ENCODE measurements at regions not wholly inside any gene's neighbourhood (a gene's known extent, or its start where the extent isn't known, plus 50 kb on each side); places are given as distances from the start of the nearest gene placed in this dataset.

DNA sequence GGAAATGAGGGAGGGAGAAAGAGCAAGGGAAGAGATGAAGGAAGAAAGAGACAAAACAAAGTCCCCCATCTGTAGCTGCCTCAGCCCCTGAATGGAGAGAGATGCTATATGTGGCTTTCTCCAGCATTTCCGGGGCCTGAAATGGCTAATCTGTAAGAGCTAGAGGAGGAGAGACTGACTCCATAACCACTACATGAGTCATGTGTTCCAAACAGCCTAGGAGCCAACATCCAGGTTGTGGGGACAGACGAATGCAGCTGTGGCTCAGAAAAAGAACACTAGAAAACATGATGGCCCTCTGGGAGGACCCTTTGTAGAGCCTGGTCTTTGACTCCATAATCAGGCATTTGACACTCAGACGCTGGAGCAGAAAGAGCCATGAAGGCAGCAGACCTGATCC is 292.0 kb upstream of the ZNF507 start:
- intact Hi-C loops (cut with DNase I) = no loop called here
- WGBS = 77% methylated on average over 3 of the region's 3 CpGs
- no peak overlapping the region for H3K4me3 ChIP-seq
- no peaks in the 10 kb centered on the region for H3K27me3 ChIP-seq
- H3K4me1 ChIP-seq = no peaks in the 10 kb centered on the region
- no peak for DNase-seq (ENCODE audit: extremely low spot score)
- TF ChIP-seq POLR2A (IDR thresholded peaks at IDR 0.05; ENCODE audit: low read depth) = no peak
- TF ChIP-seq EP300 (IDR thresholded peaks at IDR 0.05) = no peak
- no peak for TF ChIP-seq POLR2AphosphoS5 (IDR thresholded peaks at IDR 0.05)
- TF ChIP-seq, protein P1, sequence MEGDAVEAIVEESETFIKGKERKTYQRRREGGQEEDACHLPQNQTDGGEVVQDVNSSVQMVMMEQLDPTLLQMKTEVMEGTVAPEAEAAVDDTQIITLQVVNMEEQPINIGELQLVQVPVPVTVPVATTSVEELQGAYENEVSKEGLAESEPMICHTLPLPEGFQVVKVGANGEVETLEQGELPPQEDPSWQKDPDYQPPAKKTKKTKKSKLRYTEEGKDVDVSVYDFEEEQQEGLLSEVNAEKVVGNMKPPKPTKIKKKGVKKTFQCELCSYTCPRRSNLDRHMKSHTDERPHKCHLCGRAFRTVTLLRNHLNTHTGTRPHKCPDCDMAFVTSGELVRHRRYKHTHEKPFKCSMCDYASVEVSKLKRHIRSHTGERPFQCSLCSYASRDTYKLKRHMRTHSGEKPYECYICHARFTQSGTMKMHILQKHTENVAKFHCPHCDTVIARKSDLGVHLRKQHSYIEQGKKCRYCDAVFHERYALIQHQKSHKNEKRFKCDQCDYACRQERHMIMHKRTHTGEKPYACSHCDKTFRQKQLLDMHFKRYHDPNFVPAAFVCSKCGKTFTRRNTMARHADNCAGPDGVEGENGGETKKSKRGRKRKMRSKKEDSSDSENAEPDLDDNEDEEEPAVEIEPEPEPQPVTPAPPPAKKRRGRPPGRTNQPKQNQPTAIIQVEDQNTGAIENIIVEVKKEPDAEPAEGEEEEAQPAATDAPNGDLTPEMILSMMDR (IDR thresholded peaks at IDR 0.05) = no peak
- no peak overlapping the region for H3K27ac ChIP-seq (replicated peaks in 1 of 4)
- H3K36me3 ChIP-seq = no peaks in the 10 kb centered on the region
- no peaks in the 10 kb centered on the region for H3K9me3 ChIP-seq

GRCh38 chr19:32053861-32054260 is 291.5 kb upstream of the ZNF507 start:
- TF ChIP-seq, protein P1 (IDR thresholded peaks at IDR 0.05) = no peak
- TF ChIP-seq POLR2AphosphoS5 (IDR thresholded peaks at IDR 0.05) = no peak
- TF ChIP-seq EP300 (IDR thresholded peaks at IDR 0.05) = no peak
- no peak for TF ChIP-seq POLR2A (IDR thresholded peaks at IDR 0.05; ENCODE audit: low read depth)
- Histone ChIP-seq H3K4me3 (no peak overlapping the region), H3K9me3 (no peaks in the 10 kb centered on the region), H3K36me3 (no peaks in the 10 kb centered on the region), H3K4me1 (no peaks in the 10 kb centered on the region), H3K27ac (replicated peaks in 1 of 4) (no peak overlapping the region), H3K27me3 (no peaks in the 10 kb centered on the region)
- WGBS = 86% methylated on average over 10 of the region's 10 CpGs
- intact Hi-C loops (cut with DNase I) = no loop called here
- DNase-seq (ENCODE audit: extremely low spot score) = no peak

- Histone ChIP-seq H3K36me3 (no peaks in the 10 kb centered on the region), H3K9me3 (no peaks in the 10 kb centered on the region), H3K4me3 (no peak overlapping the region), H3K27ac (replicated peaks in 1 of 4) (no peak overlapping the region), H3K4me1 (peaks cover 0 to 6% (median 0%) of the 10 kb centered on the region in 4 donors), H3K27me3 (no peaks in the 10 kb centered on the region)
- 82% methylated on average over 1 of the region's 1 CpG for WGBS
- no peak for DNase-seq (ENCODE audit: extremely low spot score)
- TF ChIP-seq POLR2A (IDR thresholded peaks at IDR 0.05; ENCODE audit: low read depth) = no peak
- intact Hi-C loops (cut with DNase I) = no loop called here
These were observed 287.3 kb upstream of the ZNF507 start for GRCh38 chr19:32058131-32058530.

DNA sequence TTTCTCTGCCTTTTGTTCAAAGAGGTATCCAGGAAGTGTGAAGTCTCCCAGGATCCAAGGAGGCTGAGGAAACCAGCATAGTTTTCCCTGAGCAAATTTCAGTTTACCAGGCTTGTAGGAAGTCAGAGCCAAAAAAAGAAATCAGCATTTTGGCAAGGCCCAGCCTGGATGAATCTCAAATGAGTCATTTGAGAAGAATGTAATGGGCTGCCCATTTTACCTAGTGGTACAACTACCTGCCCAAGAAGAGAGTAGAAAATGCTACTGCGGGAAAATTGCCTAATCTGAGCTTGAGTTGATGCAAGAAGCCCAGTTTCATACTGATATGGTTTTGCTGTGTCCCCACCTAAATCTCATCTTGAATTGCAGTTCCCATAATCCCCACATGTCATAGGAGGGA is 284.1 kb upstream of the ZNF507 start:
- Histone ChIP-seq H3K4me3 (no peak overlapping the region), H3K9me3 (no peaks in the 10 kb centered on the region), H3K27ac (replicated peaks in 1 of 4) (no peak overlapping the region), H3K4me1 (peaks cover 0 to 6% (median 0%) of the 10 kb centered on the region in 4 donors), H3K27me3 (no peaks in the 10 kb centered on the region), H3K36me3 (no peaks in the 10 kb centered on the region)
- intact Hi-C loops (cut with DNase I) = no loop called here
- TF ChIP-seq POLR2AphosphoS5 (IDR thresholded peaks at IDR 0.05) (no peak), POLR2A (IDR thresholded peaks at IDR 0.05; ENCODE audit: low read depth) (no peak), EP300 (IDR thresholded peaks at IDR 0.05) (no peak)
- TF ChIP-seq, protein P1 (IDR thresholded peaks at IDR 0.05) = no peak
- WGBS = 73% methylated on average over 1 of the region's 1 CpG
- no peak for DNase-seq (ENCODE audit: extremely low spot score)

DNA sequence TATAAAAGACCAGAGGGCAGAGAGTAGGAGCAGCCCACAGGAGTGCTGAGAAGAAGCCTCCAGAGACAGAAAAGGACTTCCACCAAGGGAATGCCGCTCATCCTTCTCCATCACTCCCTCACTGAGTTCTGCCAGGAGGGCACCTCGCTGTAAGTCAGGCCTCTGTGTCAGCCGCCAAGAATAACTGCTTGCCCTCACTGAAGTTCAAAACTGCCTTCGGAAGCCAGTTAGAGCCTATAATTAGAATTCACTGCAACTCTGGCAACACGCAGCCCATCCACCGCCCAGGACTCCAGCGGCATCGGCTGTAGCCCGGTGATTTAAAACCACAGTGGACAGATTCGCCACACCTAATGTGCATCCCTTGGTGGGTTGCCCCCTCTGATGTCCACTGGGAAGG is 281.8 kb upstream of the ZNF507 start:
- no peaks in the 10 kb centered on the region for H3K9me3 ChIP-seq
- H3K4me1 ChIP-seq = peaks cover 0 to 6% (median 0%) of the 10 kb centered on the region in 4 donors
- no peaks in the 10 kb centered on the region for H3K27me3 ChIP-seq
- no peak overlapping the region for H3K4me3 ChIP-seq
- intact Hi-C loops (cut with DNase I) = no loop called here
- DNase-seq (ENCODE audit: extremely low spot score) = no peak
- TF ChIP-seq POLR2A (IDR thresholded peaks at IDR 0.05; ENCODE audit: low read depth) (no peak), POLR2AphosphoS5 (IDR thresholded peaks at IDR 0.05) (no peak), EP300 (IDR thresholded peaks at IDR 0.05) (no peak)
- TF ChIP-seq, protein P1 (IDR thresholded peaks at IDR 0.05) = no peak
- no peaks in the 10 kb centered on the region for H3K36me3 ChIP-seq
- 82% methylated on average over 10 of the region's 10 CpGs for WGBS
- no peak overlapping the region for H3K27ac ChIP-seq (replicated peaks in 1 of 4)

All from esophagus muscularis mucosa (tissue), 4 donors.